Fibroblast of lung (primary cell): ENCODE measurements at regions not wholly inside any gene's neighbourhood (a gene's known extent, or its start where the extent isn't known, plus 50 kb on each side); places are given as distances from the start of the nearest gene placed in this dataset.

Experiments used
- DNase-seq, 2 donors: peaks; one replicate each; pipeline versions ENCODE4 v3.0.0 to v3.0.0-alpha.2; 2010; ENCODE audit warnings: low read depth in 2 of 2
- H2AFZ ChIP-seq: 2 replicates; pipeline ENCODE4 v1.5.1; 2012; ENCODE audit warnings: low read length, control low read depth, inconsistent platforms
- H3K27ac ChIP-seq: 2 replicates; pipeline ENCODE4 v1.5.1; 2011; ENCODE audit warnings: low read length, control low read depth; ENCODE audit not compliant: insufficient read depth
- H3K27me3 ChIP-seq: 2 replicates; pipeline ENCODE4 v1.5.1; 2011; ENCODE audit warnings: mild to moderate bottlenecking, low read length; ENCODE audit not compliant: control insufficient read depth, insufficient read depth
- H3K36me3 ChIP-seq: 2 replicates; pipeline ENCODE4 v1.5.1; 2011; ENCODE audit warnings: low read length; ENCODE audit not compliant: control insufficient read depth, insufficient read depth
- H3K4me1 ChIP-seq: 2 replicates; pipeline ENCODE4 v1.5.1; 2011; ENCODE audit warnings: low read length; ENCODE audit not compliant: control insufficient read depth, insufficient read depth; ENCODE audit errors: extremely low read depth
- H3K4me2 ChIP-seq: 2 replicates; pipeline ENCODE4 v1.5.1; 2011; ENCODE audit warnings: low read length, control low read depth; ENCODE audit not compliant: insufficient read depth; ENCODE audit errors: extremely low read depth
- H3K4me3 ChIP-seq, 4 experiments: fragments of 200-600 bp in 1 of 4; sonication (generic) in 1 of 4; replicated peaks in 1 of 4; 2 replicates each; pipeline ENCODE4 v1.5.1; 2011 to 2016; ENCODE audit warnings: low read length in 4 of 4, low read depth in 3 of 4, mild to moderate bottlenecking in 3 of 4, control low read depth in 2 of 4, inconsistent platforms in 1 of 4, mixed read lengths in 1 of 4; ENCODE audit not compliant: insufficient read depth in 1 of 4; ENCODE audit errors: control extremely low read depth in 1 of 4
- H3K79me2 ChIP-seq: 2 replicates; pipeline ENCODE4 v1.5.1; 2012; ENCODE audit warnings: mild to moderate bottlenecking, low read length, inconsistent platforms; ENCODE audit not compliant: control insufficient read depth, insufficient read depth
- H3K9ac ChIP-seq: 2 replicates; pipeline ENCODE4 v1.5.1; 2011; ENCODE audit warnings: mild to moderate bottlenecking, low read length, control low read depth; ENCODE audit not compliant: insufficient read depth
- H3K9me3 ChIP-seq: 2 replicates; pipeline ENCODE4 v1.5.1; 2012; ENCODE audit warnings: low read depth, low read length; ENCODE audit not compliant: control insufficient read depth, insufficient read depth
- H4K20me1 ChIP-seq: 2 replicates; pipeline ENCODE4 v1.5.1; 2011; ENCODE audit warnings: low read length; ENCODE audit not compliant: control insufficient read depth, insufficient read depth; ENCODE audit errors: extremely low read depth
- EZH2 ChIP-seq: IDR thresholded peaks from 2 replicates; pipeline ENCODE4 v1.5.1; 2012; ENCODE audit warnings: low read length, control low read depth, mild to moderate bottlenecking; ENCODE audit errors: missing control alignments
- TF ChIP-seq, protein P1 (sequence below), 2 donors: IDR thresholded peaks in 1 of 2; conservative IDR thresholded peaks in 1 of 2; 1 replicate in 1 of 2; 2 replicates in 1 of 2; pipeline ENCODE4 v1.5.1; 2011 to 2012; ENCODE audit warnings: low read length in 2 of 2, control low read depth in 1 of 2, inconsistent platforms in 1 of 2, low read depth in 1 of 2, mild to moderate bottlenecking in 1 of 2

- Histone ChIP-seq H3K4me1 (no peaks in the 10 kb centered on the region), H3K4me2 (no peak overlapping the region), H3K79me2 (no peaks in the 10 kb centered on the region), H3K36me3 (no peaks in the 10 kb centered on the region), H3K9me3 (no peaks in the 10 kb centered on the region), H3K9ac (no peak overlapping the region), H3K27me3 (no peaks in the 10 kb centered on the region), H2AFZ (no peak overlapping the region), H4K20me1 (no peaks in the 10 kb centered on the region), H3K4me3 (no peak overlapping the region), H3K27ac (no peak overlapping the region)
- peak in 1 of 2 donors; percentile 26 for DNase-seq
- TF ChIP-seq, protein P1, sequence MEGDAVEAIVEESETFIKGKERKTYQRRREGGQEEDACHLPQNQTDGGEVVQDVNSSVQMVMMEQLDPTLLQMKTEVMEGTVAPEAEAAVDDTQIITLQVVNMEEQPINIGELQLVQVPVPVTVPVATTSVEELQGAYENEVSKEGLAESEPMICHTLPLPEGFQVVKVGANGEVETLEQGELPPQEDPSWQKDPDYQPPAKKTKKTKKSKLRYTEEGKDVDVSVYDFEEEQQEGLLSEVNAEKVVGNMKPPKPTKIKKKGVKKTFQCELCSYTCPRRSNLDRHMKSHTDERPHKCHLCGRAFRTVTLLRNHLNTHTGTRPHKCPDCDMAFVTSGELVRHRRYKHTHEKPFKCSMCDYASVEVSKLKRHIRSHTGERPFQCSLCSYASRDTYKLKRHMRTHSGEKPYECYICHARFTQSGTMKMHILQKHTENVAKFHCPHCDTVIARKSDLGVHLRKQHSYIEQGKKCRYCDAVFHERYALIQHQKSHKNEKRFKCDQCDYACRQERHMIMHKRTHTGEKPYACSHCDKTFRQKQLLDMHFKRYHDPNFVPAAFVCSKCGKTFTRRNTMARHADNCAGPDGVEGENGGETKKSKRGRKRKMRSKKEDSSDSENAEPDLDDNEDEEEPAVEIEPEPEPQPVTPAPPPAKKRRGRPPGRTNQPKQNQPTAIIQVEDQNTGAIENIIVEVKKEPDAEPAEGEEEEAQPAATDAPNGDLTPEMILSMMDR (conservative IDR thresholded peaks at IDR 0.05 in 1 of 2, IDR thresholded peaks at IDR 0.05 in 1 of 2; ENCODE audit: low read depth in 1 of 2, low read length in 2 of 2) = no peak
- TF ChIP-seq EZH2 = no peak
Observed at GRCh38 chr3:34140616-34141015, 342.2 kb downstream of the PDCD6IP start.

DNA sequence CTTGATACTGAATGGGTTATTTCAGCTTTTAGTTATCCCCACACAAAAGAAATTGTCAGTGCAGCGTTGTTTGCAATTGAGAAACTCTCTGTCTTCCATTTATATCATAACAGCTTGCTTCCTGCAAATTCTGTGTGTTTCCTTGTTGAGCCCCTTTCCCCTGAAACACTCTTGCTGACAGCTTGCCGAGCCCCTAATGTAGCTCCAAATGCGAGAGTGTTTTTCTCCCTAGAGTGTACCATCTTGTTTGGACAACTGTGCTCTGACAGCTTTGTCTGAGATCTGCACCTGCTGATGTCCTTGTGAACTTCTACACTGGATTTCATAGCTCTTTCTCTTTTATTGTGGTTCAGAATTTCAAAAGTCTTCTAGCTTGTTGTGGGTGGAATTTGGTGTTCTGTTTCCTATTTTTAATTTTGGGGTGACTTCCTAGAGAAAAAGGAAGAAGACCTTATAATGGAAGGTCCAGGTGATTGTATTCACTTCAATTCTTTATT lies 343.5 kb downstream of the PDCD6IP start:
- Histone ChIP-seq H3K36me3 (no peaks in the 10 kb centered on the region), H3K4me1 (no peaks in the 10 kb centered on the region), H3K9ac (no peak overlapping the region), H3K4me3 (no peak overlapping the region), H3K79me2 (no peaks in the 10 kb centered on the region), H3K27ac (no peak overlapping the region), H2AFZ (no peak overlapping the region), H4K20me1 (no peaks in the 10 kb centered on the region), H3K9me3 (no peaks in the 10 kb centered on the region), H3K4me2 (no peak overlapping the region), H3K27me3 (no peaks in the 10 kb centered on the region)
- TF ChIP-seq, protein P1 (conservative IDR thresholded peaks at IDR 0.05 in 1 of 2, IDR thresholded peaks at IDR 0.05 in 1 of 2; ENCODE audit: low read depth in 1 of 2, low read length in 2 of 2) = no peak
- TF ChIP-seq EZH2 = no peak
- DNase-seq = no peak

DNA sequence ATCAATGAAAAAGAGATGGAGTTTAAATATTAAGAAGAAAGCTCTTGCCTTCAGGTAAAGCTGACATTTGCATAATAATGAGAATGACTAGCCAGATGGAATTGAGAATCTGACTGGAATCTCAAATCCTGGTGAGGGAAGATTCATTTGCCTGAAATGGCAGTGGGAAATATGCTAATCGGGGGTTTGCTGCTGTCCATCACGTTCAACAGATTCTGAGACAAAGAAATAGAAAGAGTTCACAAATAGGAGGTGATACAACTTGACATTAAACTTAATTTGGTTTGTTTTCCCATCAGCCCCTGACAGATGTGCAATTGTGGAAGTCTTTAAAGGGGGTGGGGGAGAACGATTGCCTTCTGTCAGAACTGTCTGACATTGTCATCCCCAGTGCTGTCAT lies 347.4 kb downstream of the PDCD6IP start:
- Histone ChIP-seq H4K20me1 (no peaks in the 10 kb centered on the region), H3K79me2 (no peaks in the 10 kb centered on the region), H3K4me2 (no peak overlapping the region), H3K4me1 (no peaks in the 10 kb centered on the region), H3K36me3 (no peaks in the 10 kb centered on the region), H3K27ac (no peak overlapping the region), H3K4me3 (no peak overlapping the region), H3K9me3 (no peaks in the 10 kb centered on the region), H3K9ac (no peak overlapping the region), H3K27me3 (no peaks in the 10 kb centered on the region), H2AFZ (no peak overlapping the region)
- TF ChIP-seq EZH2 = no peak
- TF ChIP-seq, protein P1 (conservative IDR thresholded peaks at IDR 0.05 in 1 of 2, IDR thresholded peaks at IDR 0.05 in 1 of 2; ENCODE audit: low read depth in 1 of 2, low read length in 2 of 2) = no peak
- DNase-seq = no peak
